GM23338 (cell line): ENCODE measurements at regions not wholly inside any gene's neighbourhood (a gene's known extent, or its start where the extent isn't known, plus 50 kb on each side); places are given as distances from the start of the nearest gene placed in this dataset.

Experiments used
- ATAC-seq: fragments of 200-7000 bp; cut with Tn5 transposase; 3 replicates; pipeline ENCODE4 v1.9.1; 2020
- DNase-seq: peaks from one replicate; pipeline ENCODE4 v3.0.0-alpha.2; 2015; ENCODE audit warnings: low spot score
- H2AFZ ChIP-seq: fragments of 200-600 bp; sonication (generic); 2 replicates; pipeline ENCODE4 v1.8.0; 2016; ENCODE audit warnings: antibody characterized with exemption, mild to moderate bottlenecking, moderate library complexity
- H3F3A ChIP-seq: fragments of 200-600 bp; sonication (generic); replicated peaks from 2 replicates; pipeline ENCODE4 v1.8.0; 2017; ENCODE audit warnings: antibody characterized with exemption, mixed run types, low read depth
- H3K27ac ChIP-seq: fragments of 200-600 bp; sonication (generic); 2 replicates; pipeline ENCODE4 v1.6.1; 2016; ENCODE audit warnings: low read depth
- H3K27me3 ChIP-seq: fragments of 200-600 bp; sonication (generic); 2 replicates; pipeline ENCODE4 v1.8.0; 2016; ENCODE audit warnings: mild to moderate bottlenecking, mixed run types, moderate library complexity; ENCODE audit not compliant: insufficient read depth
- H3K36me3 ChIP-seq: fragments of 200-600 bp; sonication (generic); 2 replicates; pipeline ENCODE4 v1.8.0; 2016; ENCODE audit warnings: mild to moderate bottlenecking; ENCODE audit not compliant: insufficient read depth
- H3K4me1 ChIP-seq: fragments of 200-600 bp; sonication (generic); 2 replicates; pipeline ENCODE4 v1.8.0; 2016; ENCODE audit warnings: mild to moderate bottlenecking, moderate library complexity; ENCODE audit not compliant: insufficient read depth
- H3K4me2 ChIP-seq: fragments of 200-600 bp; sonication (generic); 2 replicates; pipeline ENCODE4 v1.7.1; 2017; ENCODE audit warnings: mixed run types
- H3K4me3 ChIP-seq: fragments of 200-600 bp; sonication (generic); 2 replicates; pipeline ENCODE4 v1.6.1; 2016; ENCODE audit warnings: mixed run types
- H3K79me2 ChIP-seq: fragments of 200-600 bp; sonication (generic); replicated peaks from 2 replicates; pipeline ENCODE4 v1.8.0; 2017; ENCODE audit warnings: mild to moderate bottlenecking; ENCODE audit not compliant: insufficient read depth
- H3K9me2 ChIP-seq: fragments of 200-600 bp; sonication (generic); 2 replicates; pipeline ENCODE4 v1.8.0; 2017; ENCODE audit not compliant: insufficient read depth
- H4K20me1 ChIP-seq: fragments of 200-600 bp; sonication (generic); replicated peaks from 2 replicates; pipeline ENCODE4 v1.8.0; 2017; ENCODE audit warnings: mild to moderate bottlenecking; ENCODE audit not compliant: insufficient read depth
- H3K27ac Mint-ChIP-seq: 2 replicates; pipeline ENCODE4 v1.8.0; 2020; ENCODE audit warnings: inconsistent platforms, mild to moderate bottlenecking, moderate library complexity, mixed read lengths
- H3K27me3 Mint-ChIP-seq: 3 replicates; pipeline ENCODE4 v1.8.0; 2022; ENCODE audit warnings: low read depth, mild to moderate bottlenecking, moderate library complexity, mixed read lengths, inconsistent platforms; ENCODE audit not compliant: insufficient read depth, poor library complexity
- H3K36me3 Mint-ChIP-seq: 3 replicates; pipeline ENCODE4 v1.8.0; 2021; ENCODE audit warnings: low read depth, mild to moderate bottlenecking, inconsistent platforms, moderate library complexity, mixed read lengths
- H3K4me1 Mint-ChIP-seq: 3 replicates; pipeline ENCODE4 v1.8.0; 2020; ENCODE audit warnings: mild to moderate bottlenecking, inconsistent platforms, mixed read lengths
- H3K4me3 Mint-ChIP-seq: 3 replicates; pipeline ENCODE4 v1.8.0; 2021; ENCODE audit warnings: moderate library complexity, mild to moderate bottlenecking, inconsistent platforms, mixed read lengths
- H3K9me3 Mint-ChIP-seq: 3 replicates; pipeline ENCODE4 v1.8.0; 2020; ENCODE audit warnings: moderate library complexity, mild to moderate bottlenecking, inconsistent platforms, mixed read lengths
- CREB1 ChIP-seq: fragments of 250-450 bp; sonication (Bioruptor Pico); IDR thresholded peaks from 2 replicates; pipeline ENCODE4 v1.5.0; 2020; ENCODE audit warnings: low read depth, mild to moderate bottlenecking, moderate library complexity
- ETS1 ChIP-seq: IDR thresholded peaks from 2 replicates; pipeline ENCODE4 v1.6.1; 2016; ENCODE audit warnings: antibody characterized with exemption
- EZH2 ChIP-seq: fragments of 200-600 bp; sonication (generic); IDR thresholded peaks from one replicate; pipeline ENCODE4 v1.8.0; 2017; ENCODE audit warnings: antibody characterized with exemption, mild to moderate bottlenecking, low read depth; ENCODE audit not compliant: unreplicated experiment
- EZH2phosphoT487 ChIP-seq: fragments of 200-600 bp; sonication (generic); IDR thresholded peaks from one replicate; pipeline ENCODE4 v1.8.1; 2018; ENCODE audit warnings: antibody characterized with exemption; ENCODE audit not compliant: unreplicated experiment
- JUNB ChIP-seq: IDR thresholded peaks from one replicate; pipeline ENCODE4 v1.6.1; 2016; ENCODE audit warnings: antibody characterized with exemption; ENCODE audit not compliant: unreplicated experiment
- NANOG ChIP-seq: IDR thresholded peaks from 2 replicates; pipeline ENCODE4 v1.6.1; 2016; ENCODE audit warnings: antibody characterized with exemption, borderline replicate concordance
- POLR2AphosphoS5 ChIP-seq: IDR thresholded peaks from 2 replicates; pipeline ENCODE4 v1.6.1; 2016; ENCODE audit warnings: antibody characterized with exemption, low read depth
- STAT1 ChIP-seq: IDR thresholded peaks from one replicate; pipeline ENCODE4 v1.6.1; 2016; ENCODE audit warnings: antibody characterized with exemption; ENCODE audit not compliant: unreplicated experiment
- ZNF114 ChIP-seq: fragments of 250-450 bp; sonication (Bioruptor Pico); IDR thresholded peaks from 2 replicates; pipeline ENCODE4 v1.5.0; 2020; ENCODE audit warnings: mild to moderate bottlenecking, moderate library complexity
- ZNF331 ChIP-seq: fragments of 250-450 bp; sonication (Bioruptor Pico); IDR thresholded peaks from 2 replicates; pipeline ENCODE4 v1.5.0; 2020; ENCODE audit warnings: low read depth, mild to moderate bottlenecking, moderate library complexity
- TF ChIP-seq, protein P1 (sequence below), 2 experiments: fragments of 200-600 bp in 1 of 2; sonication (generic) in 1 of 2; conservative IDR thresholded peaks; 2 replicates each; pipeline versions ENCODE4 v1.5.1 to v1.6.1; 2016 to 2017; ENCODE audit warnings: antibody characterized with exemption in 2 of 2, low read depth in 2 of 2, mild to moderate bottlenecking in 2 of 2, moderate library complexity in 1 of 2

DNA sequence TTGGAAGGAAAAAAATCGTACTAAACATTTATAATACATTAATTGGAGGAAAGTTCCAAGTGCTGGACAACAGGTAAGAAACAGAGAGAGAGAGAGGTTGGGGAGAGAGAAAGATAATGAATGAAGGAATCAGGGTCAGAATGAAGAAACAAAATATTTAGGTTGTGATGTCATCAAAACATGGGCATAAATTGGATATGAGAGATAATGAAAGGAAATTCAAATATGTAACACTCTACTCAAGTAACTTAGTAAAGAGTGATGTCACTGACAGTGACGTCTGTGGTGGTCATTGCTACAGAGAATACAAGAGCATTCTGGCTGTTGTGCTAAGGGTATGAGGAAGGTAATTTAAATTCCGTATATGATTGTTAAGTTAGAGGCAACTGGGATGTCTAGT lies 543.4 kb upstream of the COX7C start (continued):
- TF ChIP-seq, protein P1, sequence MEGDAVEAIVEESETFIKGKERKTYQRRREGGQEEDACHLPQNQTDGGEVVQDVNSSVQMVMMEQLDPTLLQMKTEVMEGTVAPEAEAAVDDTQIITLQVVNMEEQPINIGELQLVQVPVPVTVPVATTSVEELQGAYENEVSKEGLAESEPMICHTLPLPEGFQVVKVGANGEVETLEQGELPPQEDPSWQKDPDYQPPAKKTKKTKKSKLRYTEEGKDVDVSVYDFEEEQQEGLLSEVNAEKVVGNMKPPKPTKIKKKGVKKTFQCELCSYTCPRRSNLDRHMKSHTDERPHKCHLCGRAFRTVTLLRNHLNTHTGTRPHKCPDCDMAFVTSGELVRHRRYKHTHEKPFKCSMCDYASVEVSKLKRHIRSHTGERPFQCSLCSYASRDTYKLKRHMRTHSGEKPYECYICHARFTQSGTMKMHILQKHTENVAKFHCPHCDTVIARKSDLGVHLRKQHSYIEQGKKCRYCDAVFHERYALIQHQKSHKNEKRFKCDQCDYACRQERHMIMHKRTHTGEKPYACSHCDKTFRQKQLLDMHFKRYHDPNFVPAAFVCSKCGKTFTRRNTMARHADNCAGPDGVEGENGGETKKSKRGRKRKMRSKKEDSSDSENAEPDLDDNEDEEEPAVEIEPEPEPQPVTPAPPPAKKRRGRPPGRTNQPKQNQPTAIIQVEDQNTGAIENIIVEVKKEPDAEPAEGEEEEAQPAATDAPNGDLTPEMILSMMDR (conservative IDR thresholded peaks at IDR 0.05; ENCODE audit: low read depth in 2 of 2), result no peak
- TF ChIP-seq POLR2AphosphoS5, result no peak

DNA sequence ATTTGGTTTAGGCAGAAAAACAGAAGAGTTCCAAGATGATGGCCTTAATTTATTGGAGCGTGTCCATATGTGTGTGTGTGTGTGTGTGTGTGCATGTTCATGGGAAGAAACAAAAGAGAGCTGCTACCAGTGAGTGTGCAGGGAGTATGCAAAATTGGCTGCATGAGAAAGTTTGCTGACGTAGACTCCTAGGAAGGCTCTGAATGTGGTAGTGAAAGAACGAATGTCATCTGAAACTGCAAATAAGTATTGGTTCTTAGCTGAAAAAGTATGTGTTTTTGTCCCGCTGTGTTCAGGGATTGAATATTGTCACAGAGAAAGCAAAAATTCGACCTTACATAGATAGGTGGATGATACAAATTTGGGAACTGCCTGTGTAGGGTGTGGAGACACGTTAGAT lies 542.6 kb upstream of the COX7C start:
- Histone ChIP-seq H3K36me3 (no peaks in the 10 kb centered on the region), H3K27me3 (no peaks in the 10 kb centered on the region), H3K4me3 (no peak overlapping the region), H3K79me2 (no peaks in the 10 kb centered on the region), H3F3A (no peaks in the 10 kb centered on the region), H2AFZ (no peak overlapping the region), H3K9me2 (no peaks in the 10 kb centered on the region), H3K4me1 (no peaks in the 10 kb centered on the region), H3K27ac (no peak overlapping the region), H3K4me2 (no peak overlapping the region), H4K20me1 (no peaks in the 10 kb centered on the region)
- ATAC-seq (no peak), DNase-seq (no peak)
- TF ChIP-seq ETS1 (no peak), POLR2AphosphoS5 (no peak), CREB1 (no peak), ZNF114 (CRISPR knock-in tag) (no peak), EZH2 (no peak), EZH2phosphoT487 (no peak), STAT1 (no peak), JUNB (no peak)
- TF ChIP-seq, protein P1 (conservative IDR thresholded peaks at IDR 0.05; ENCODE audit: low read depth in 2 of 2), result no peak
- Mint-ChIP-seq H3K4me3 (no peak overlapping the region), H3K36me3 (no peaks in the 10 kb centered on the region), H3K9me3 (no peaks in the 10 kb centered on the region), H3K27ac (no peak overlapping the region), H3K27me3 (no peaks in the 10 kb centered on the region), H3K4me1 (no peaks in the 10 kb centered on the region)

- H3K27me3 Mint-ChIP-seq, result peaks cover 1% of the 10 kb centered on the region
- ATAC-seq (no peak), DNase-seq (no peak)
- no peaks in the 10 kb centered on the region for H3K36me3 ChIP-seq
- H3K9me3 Mint-ChIP-seq, result no peaks in the 10 kb centered on the region
- H3K79me2 ChIP-seq, result no peaks in the 10 kb centered on the region
- no peak overlapping the region for H3K4me3 Mint-ChIP-seq
- no peaks in the 10 kb centered on the region for H3K36me3 Mint-ChIP-seq
- no peaks in the 10 kb centered on the region for H4K20me1 ChIP-seq
- H2AFZ ChIP-seq, result no peak overlapping the region
- no peaks in the 10 kb centered on the region for H3K4me1 Mint-ChIP-seq
- no peak overlapping the region for H3K27ac Mint-ChIP-seq
- no peak overlapping the region for H3K4me2 ChIP-seq
- H3F3A ChIP-seq, result no peaks in the 10 kb centered on the region
- no peaks in the 10 kb centered on the region for H3K27me3 ChIP-seq
- H3K27ac ChIP-seq, result no peak overlapping the region
- no peaks in the 10 kb centered on the region for H3K4me1 ChIP-seq
- H3K4me3 ChIP-seq, result no peak overlapping the region
- no peaks in the 10 kb centered on the region for H3K9me2 ChIP-seq
- TF ChIP-seq STAT1 (no peak), ZNF114 (CRISPR knock-in tag) (no peak), CREB1 (no peak), EZH2phosphoT487 (no peak), ETS1 (no peak), ZNF331 (CRISPR knock-in tag) (no peak), NANOG (no peak)
- TF ChIP-seq, protein P1 (conservative IDR thresholded peaks at IDR 0.05; ENCODE audit: low read depth in 2 of 2), result no peak
These were observed 522.6 kb upstream of the COX7C start for GRCh38 chr5:86095092-86095491.
